ENCODE measurements at regions not wholly inside any gene's neighbourhood (a gene's known extent, or its start where the extent isn't known, plus 50 kb on each side); places are given as distances from the start of the nearest gene placed in this dataset.

- Histone ChIP-seq H3K9me3 (ENCODE audit: control insufficient read depth in 2 of 3, low read length in 3 of 3) (no peaks in the 10 kb centered on the region), H3K36me3 (ENCODE audit: control insufficient read depth in 2 of 3, insufficient read depth in 3 of 3, low read length in 3 of 3) (no peaks in the 10 kb centered on the region), H3K27me3 (ENCODE audit: control insufficient read depth in 2 of 2, insufficient read depth in 2 of 2, low read length in 2 of 2) (no peaks in the 10 kb centered on the region), H3K4me1 (ENCODE audit: control insufficient read depth in 2 of 2, insufficient read depth in 2 of 2, low read length in 2 of 2) (no peaks in the 10 kb centered on the region), H3K4me3 (ENCODE audit: low read length) (no peak overlapping the region), H3K27ac (ENCODE audit: low read depth, low read length) (no peak overlapping the region)
- Mint-ChIP-seq H3K36me3 (no peaks in the 10 kb centered on the region), H3K4me3 (no peak overlapping the region), H3K27me3 (peaks cover 2 to 19% (median 15%) of the 10 kb centered on the region in 5 donors), H3K9me3 (peaks cover 0 to 2% (median 0%) of the 10 kb centered on the region in 11 donors), H3K4me1 (no peaks in the 10 kb centered on the region), H3K27ac (no peak overlapping the region)
- ATAC-seq: no peak
- POLR2A ChIA-PET: no interaction called here
- no peak for DNase-seq
- CTCF ChIA-PET: interaction anchor here (1.0 kb wide), 1 partner anchor 25 kb away, joined by 3 read pairs; no protein-coding TSS in a partner anchor
- intact Hi-C loops (cut with micrococcal nuclease): no loop called here
Measured at GRCh38 chr5:173547579-173547978, 68.9 kb downstream of the BOD1 start.

GRCh38 chr5:173542964-173543363, 73.5 kb downstream of the BOD1 start:
- CTCF ChIA-PET: no interaction called here

GRCh38 chr5:173542159-173542558, 74.3 kb downstream of the BOD1 start:
- H3K4me1 Mint-ChIP-seq: no peaks in the 10 kb centered on the region
- no peaks in the 10 kb centered on the region for H3K36me3 ChIP-seq (ENCODE audit: control insufficient read depth in 2 of 3, insufficient read depth in 3 of 3, low read length in 3 of 3)
- H3K27me3 ChIP-seq (ENCODE audit: control insufficient read depth in 2 of 2, insufficient read depth in 2 of 2, low read length in 2 of 2): no peaks in the 10 kb centered on the region
- no peak overlapping the region for H3K27ac ChIP-seq (ENCODE audit: low read depth, low read length)
- H3K4me3 ChIP-seq (ENCODE audit: low read length): no peak overlapping the region
- intact Hi-C loops (cut with micrococcal nuclease): no loop called here
- ATAC-seq (no peak), DNase-seq (no peak)
- H3K4me1 ChIP-seq (ENCODE audit: control insufficient read depth in 2 of 2, insufficient read depth in 2 of 2, low read length in 2 of 2): no peaks in the 10 kb centered on the region
- peaks cover 0 to 16% (median 9%) of the 10 kb centered on the region in 5 donors for H3K27me3 Mint-ChIP-seq
- ChIA-PET CTCF (no interaction called here), POLR2A (no interaction called here)
- peaks cover 0 to 3% (median 0%) of the 10 kb centered on the region in 11 donors for H3K9me3 Mint-ChIP-seq
- H3K36me3 Mint-ChIP-seq: no peaks in the 10 kb centered on the region
- no peaks in the 10 kb centered on the region for H3K9me3 ChIP-seq (ENCODE audit: control insufficient read depth in 2 of 3, low read length in 3 of 3)
- no peak overlapping the region for H3K4me3 Mint-ChIP-seq
- no peak overlapping the region for H3K27ac Mint-ChIP-seq

More at GRCh38 chr5:173542964-173543363, 73.5 kb downstream of the BOD1 start:
- Mint-ChIP-seq H3K36me3 (no peaks in the 10 kb centered on the region), H3K4me1 (no peaks in the 10 kb centered on the region), H3K27ac (no peak overlapping the region), H3K9me3 (peaks cover 0 to 3% (median 0%) of the 10 kb centered on the region in 11 donors), H3K4me3 (no peak overlapping the region), H3K27me3 (peaks cover 0 to 20% (median 7%) of the 10 kb centered on the region in 5 donors)
- DNase-seq (no peak), ATAC-seq (no peak)
- intact Hi-C loops (cut with micrococcal nuclease): no loop called here
- Histone ChIP-seq H3K27me3 (ENCODE audit: control insufficient read depth in 2 of 2, insufficient read depth in 2 of 2, low read length in 2 of 2) (no peaks in the 10 kb centered on the region), H3K9me3 (ENCODE audit: control insufficient read depth in 2 of 3, low read length in 3 of 3) (no peaks in the 10 kb centered on the region), H3K27ac (ENCODE audit: low read depth, low read length) (no peak overlapping the region), H3K4me3 (ENCODE audit: low read length) (no peak overlapping the region), H3K36me3 (ENCODE audit: control insufficient read depth in 2 of 3, insufficient read depth in 3 of 3, low read length in 3 of 3) (no peaks in the 10 kb centered on the region), H3K4me1 (ENCODE audit: control insufficient read depth in 2 of 2, insufficient read depth in 2 of 2, low read length in 2 of 2) (no peaks in the 10 kb centered on the region)
- POLR2A ChIA-PET: no interaction called here

- Mint-ChIP-seq H3K9me3 (peaks cover 0 to 1% (median 0%) of the 10 kb centered on the region in 11 donors), H3K27me3 (peaks cover 0 to 22% (median 16%) of the 10 kb centered on the region in 5 donors), H3K4me1 (no peaks in the 10 kb centered on the region), H3K4me3 (no peak overlapping the region), H3K27ac (no peak overlapping the region), H3K36me3 (no peaks in the 10 kb centered on the region)
- DNase-seq (no peak), ATAC-seq (no peak)
- no peaks in the 10 kb centered on the region for H3K4me1 ChIP-seq (ENCODE audit: control insufficient read depth in 2 of 2, insufficient read depth in 2 of 2, low read length in 2 of 2)
- POLR2A ChIA-PET: no interaction called here
- no peaks in the 10 kb centered on the region for H3K9me3 ChIP-seq (ENCODE audit: control insufficient read depth in 2 of 3, low read length in 3 of 3)
- no peaks in the 10 kb centered on the region for H3K27me3 ChIP-seq (ENCODE audit: control insufficient read depth in 2 of 2, insufficient read depth in 2 of 2, low read length in 2 of 2)
- H3K27ac ChIP-seq (ENCODE audit: low read depth, low read length): no peak overlapping the region
- H3K4me3 ChIP-seq (ENCODE audit: low read length): no peak overlapping the region
- intact Hi-C loops (cut with micrococcal nuclease): no loop called here
- CTCF ChIA-PET: no interaction called here
- H3K36me3 ChIP-seq (ENCODE audit: control insufficient read depth in 2 of 3, insufficient read depth in 3 of 3, low read length in 3 of 3): no peaks in the 10 kb centered on the region
Measured at GRCh38 chr5:173538654-173539053, 77.8 kb downstream of the BOD1 start.

- Histone ChIP-seq H3K27me3 (ENCODE audit: control insufficient read depth in 2 of 2, insufficient read depth in 2 of 2, low read length in 2 of 2) (no peaks in the 10 kb centered on the region), H3K27ac (ENCODE audit: low read depth, low read length) (no peak overlapping the region), H3K9me3 (ENCODE audit: control insufficient read depth in 2 of 3, low read length in 3 of 3) (no peaks in the 10 kb centered on the region), H3K4me3 (ENCODE audit: low read length) (no peak overlapping the region), H3K36me3 (ENCODE audit: control insufficient read depth in 2 of 3, insufficient read depth in 3 of 3, low read length in 3 of 3) (no peaks in the 10 kb centered on the region), H3K4me1 (ENCODE audit: control insufficient read depth in 2 of 2, insufficient read depth in 2 of 2, low read length in 2 of 2) (no peaks in the 10 kb centered on the region)
- ATAC-seq (no peak), DNase-seq (no peak)
- intact Hi-C loops (cut with micrococcal nuclease): no loop called here
- POLR2A ChIA-PET: no interaction called here
- Mint-ChIP-seq H3K27me3 (peaks cover 0 to 22% (median 16%) of the 10 kb centered on the region in 5 donors), H3K9me3 (peaks cover 0 to 1% (median 0%) of the 10 kb centered on the region in 11 donors), H3K27ac (no peak overlapping the region), H3K36me3 (no peaks in the 10 kb centered on the region), H3K4me1 (no peaks in the 10 kb centered on the region), H3K4me3 (no peak overlapping the region)
- CTCF ChIA-PET: no interaction called here
Measured at GRCh38 chr5:173538018-173538417, 78.4 kb downstream of the BOD1 start.

GRCh38 chr5:173537228-173537627, 79.2 kb downstream of the BOD1 start:
- Mint-ChIP-seq H3K36me3 (no peaks in the 10 kb centered on the region), H3K4me3 (no peak overlapping the region), H3K27me3 (peaks cover 0 to 22% (median 16%) of the 10 kb centered on the region in 5 donors), H3K27ac (no peak overlapping the region), H3K9me3 (peaks cover 0 to 1% (median 0%) of the 10 kb centered on the region in 11 donors), H3K4me1 (no peaks in the 10 kb centered on the region)
- intact Hi-C loops (cut with micrococcal nuclease): no loop called here
- Histone ChIP-seq H3K9me3 (ENCODE audit: control insufficient read depth in 2 of 3, low read length in 3 of 3) (no peaks in the 10 kb centered on the region), H3K4me1 (ENCODE audit: control insufficient read depth in 2 of 2, insufficient read depth in 2 of 2, low read length in 2 of 2) (no peaks in the 10 kb centered on the region), H3K4me3 (ENCODE audit: low read length) (no peak overlapping the region), H3K27ac (ENCODE audit: low read depth, low read length) (no peak overlapping the region), H3K36me3 (ENCODE audit: control insufficient read depth in 2 of 3, insufficient read depth in 3 of 3, low read length in 3 of 3) (no peaks in the 10 kb centered on the region), H3K27me3 (ENCODE audit: control insufficient read depth in 2 of 2, insufficient read depth in 2 of 2, low read length in 2 of 2) (no peaks in the 10 kb centered on the region)
- ChIA-PET POLR2A (no interaction called here), CTCF (no interaction called here)
- no peak for ATAC-seq
- DNase-seq: no peak

GRCh38 chr5:173535976-173536639, 80.3 kb downstream of the BOD1 start:
- H3K36me3 ChIP-seq (ENCODE audit: control insufficient read depth in 2 of 3, insufficient read depth in 3 of 3, low read length in 3 of 3): no peaks in the 10 kb centered on the region
- no peaks in the 10 kb centered on the region for H3K36me3 Mint-ChIP-seq
- intact Hi-C loops (cut with micrococcal nuclease): no loop called here
- H3K4me1 ChIP-seq (ENCODE audit: control insufficient read depth in 2 of 2, insufficient read depth in 2 of 2, low read length in 2 of 2): no peaks in the 10 kb centered on the region
- H3K27me3 Mint-ChIP-seq: peaks cover 0 to 22% (median 16%) of the 10 kb centered on the region in 5 donors
- no peaks in the 10 kb centered on the region for H3K9me3 ChIP-seq (ENCODE audit: control insufficient read depth in 2 of 3, low read length in 3 of 3)
- no peak overlapping the region for H3K27ac Mint-ChIP-seq
- no peak overlapping the region for H3K4me3 ChIP-seq (ENCODE audit: low read length)
- no peak overlapping the region for H3K4me3 Mint-ChIP-seq
- ChIA-PET POLR2A (no interaction called here), CTCF (no interaction called here)
- H3K27me3 ChIP-seq (ENCODE audit: control insufficient read depth in 2 of 2, insufficient read depth in 2 of 2, low read length in 2 of 2): no peaks in the 10 kb centered on the region
- no peak overlapping the region for H3K27ac ChIP-seq (ENCODE audit: low read depth, low read length)
- ATAC-seq (no peak), DNase-seq (no peak)
- no peaks in the 10 kb centered on the region for H3K4me1 Mint-ChIP-seq
- H3K9me3 Mint-ChIP-seq: peaks cover 0 to 1% (median 0%) of the 10 kb centered on the region in 11 donors
